ENCODE measurements at regions not wholly inside any gene's neighbourhood (a gene's known extent, or its start where the extent isn't known, plus 50 kb on each side); places are given as distances from the start of the nearest gene placed in this dataset.
A peak's percentile ranks its signal among the peaks of the same experiment; 100 is the strongest.

DNA sequence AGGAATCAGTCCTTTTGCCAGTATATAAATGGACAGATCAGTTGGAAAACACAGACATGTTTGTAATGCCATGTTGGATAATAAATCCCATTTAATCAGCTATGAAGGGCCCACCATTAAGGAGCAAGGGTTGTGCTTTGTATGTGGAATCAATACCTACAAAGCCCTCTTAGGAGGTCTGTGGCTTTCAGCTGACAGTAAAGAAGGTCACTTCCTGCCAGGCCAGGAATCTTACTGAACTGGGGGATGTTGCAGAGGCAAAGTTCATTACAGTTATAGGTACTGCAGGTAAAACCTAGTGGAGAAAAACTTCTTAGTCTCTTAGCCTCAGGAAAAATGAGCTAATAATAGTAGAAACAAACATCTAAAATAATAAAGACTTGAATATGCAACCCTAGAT, 129.5 kb downstream of the FAM76B start:
- Mint-ChIP-seq H3K4me3 (no peak overlapping the region), H3K36me3 (ENCODE audit: low read depth) (no peaks in the 10 kb centered on the region), H3K9me3 (peaks cover 6% of the 10 kb centered on the region), H3K4me1 (peaks cover 11% of the 10 kb centered on the region), H3K27me3 (ENCODE audit: low read depth) (no peaks in the 10 kb centered on the region), H3K27ac (ENCODE audit: unreplicated experiment) (no peak overlapping the region)
- TF ChIP-seq, protein P1, sequence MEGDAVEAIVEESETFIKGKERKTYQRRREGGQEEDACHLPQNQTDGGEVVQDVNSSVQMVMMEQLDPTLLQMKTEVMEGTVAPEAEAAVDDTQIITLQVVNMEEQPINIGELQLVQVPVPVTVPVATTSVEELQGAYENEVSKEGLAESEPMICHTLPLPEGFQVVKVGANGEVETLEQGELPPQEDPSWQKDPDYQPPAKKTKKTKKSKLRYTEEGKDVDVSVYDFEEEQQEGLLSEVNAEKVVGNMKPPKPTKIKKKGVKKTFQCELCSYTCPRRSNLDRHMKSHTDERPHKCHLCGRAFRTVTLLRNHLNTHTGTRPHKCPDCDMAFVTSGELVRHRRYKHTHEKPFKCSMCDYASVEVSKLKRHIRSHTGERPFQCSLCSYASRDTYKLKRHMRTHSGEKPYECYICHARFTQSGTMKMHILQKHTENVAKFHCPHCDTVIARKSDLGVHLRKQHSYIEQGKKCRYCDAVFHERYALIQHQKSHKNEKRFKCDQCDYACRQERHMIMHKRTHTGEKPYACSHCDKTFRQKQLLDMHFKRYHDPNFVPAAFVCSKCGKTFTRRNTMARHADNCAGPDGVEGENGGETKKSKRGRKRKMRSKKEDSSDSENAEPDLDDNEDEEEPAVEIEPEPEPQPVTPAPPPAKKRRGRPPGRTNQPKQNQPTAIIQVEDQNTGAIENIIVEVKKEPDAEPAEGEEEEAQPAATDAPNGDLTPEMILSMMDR (conservative IDR thresholded peaks at IDR 0.05): no peak
- no peak for DNase-seq (ENCODE audit: low read depth, low spot score)

DNA sequence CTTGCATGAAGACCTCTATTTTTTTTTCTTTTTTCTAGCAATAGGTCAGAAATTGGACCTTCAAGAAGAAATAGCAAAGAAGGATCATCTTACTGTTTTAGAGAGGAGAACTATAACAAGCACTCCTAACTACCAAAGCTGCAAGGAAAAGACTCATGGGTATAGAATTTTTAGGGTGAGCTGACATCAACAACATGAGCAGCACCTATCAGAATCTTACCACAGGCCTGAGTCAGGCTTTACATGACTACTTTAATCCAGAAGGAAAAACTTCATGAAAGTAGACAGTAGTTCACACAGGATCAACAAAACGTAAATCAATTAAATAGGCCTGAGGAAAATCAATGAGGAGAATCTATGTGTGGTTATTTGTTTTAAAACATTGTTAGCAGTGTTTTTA, 130.5 kb downstream of the FAM76B start:
- Mint-ChIP-seq H3K27me3 (ENCODE audit: low read depth) (no peaks in the 10 kb centered on the region), H3K9me3 (peaks cover 3% of the 10 kb centered on the region), H3K27ac (ENCODE audit: unreplicated experiment) (peak overlapping the region; percentile 47), H3K4me1 (peaks cover 11% of the 10 kb centered on the region), H3K4me3 (no peak overlapping the region), H3K36me3 (ENCODE audit: low read depth) (no peaks in the 10 kb centered on the region)
- no peak for DNase-seq (ENCODE audit: low read depth, low spot score)
- TF ChIP-seq, protein P1 (conservative IDR thresholded peaks at IDR 0.05): no peak

DNA sequence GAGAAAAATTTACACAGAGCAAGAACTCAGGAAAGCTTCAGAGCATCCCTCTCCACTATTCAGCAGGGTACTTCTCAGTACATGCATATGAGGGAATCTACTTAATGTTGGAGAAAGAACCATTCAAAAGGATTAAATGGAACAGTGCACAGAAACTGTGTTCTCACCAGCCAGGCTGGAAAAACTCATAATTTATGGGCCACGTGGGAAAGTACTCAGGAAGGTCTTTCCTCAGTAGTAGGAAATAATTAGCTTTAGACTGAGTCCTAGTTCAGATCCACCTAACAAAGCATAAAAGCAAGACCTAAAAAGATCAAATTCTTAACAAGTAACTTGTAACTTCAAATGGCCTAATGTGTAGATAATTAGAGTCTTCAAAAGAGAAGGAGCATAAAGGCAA, 134.0 kb downstream of the FAM76B start:
- peak overlapping the region; percentile 15 for H3K27ac Mint-ChIP-seq (ENCODE audit: unreplicated experiment)
- no peak overlapping the region for H3K4me3 Mint-ChIP-seq
- TF ChIP-seq, protein P1 (conservative IDR thresholded peaks at IDR 0.05): no peak
- H3K36me3 Mint-ChIP-seq (ENCODE audit: low read depth): no peaks in the 10 kb centered on the region
- no peak for DNase-seq (ENCODE audit: low read depth, low spot score)
- H3K27me3 Mint-ChIP-seq (ENCODE audit: low read depth): no peaks in the 10 kb centered on the region
- H3K9me3 Mint-ChIP-seq: no peaks in the 10 kb centered on the region
- H3K4me1 Mint-ChIP-seq: peaks cover 15% of the 10 kb centered on the region

DNA sequence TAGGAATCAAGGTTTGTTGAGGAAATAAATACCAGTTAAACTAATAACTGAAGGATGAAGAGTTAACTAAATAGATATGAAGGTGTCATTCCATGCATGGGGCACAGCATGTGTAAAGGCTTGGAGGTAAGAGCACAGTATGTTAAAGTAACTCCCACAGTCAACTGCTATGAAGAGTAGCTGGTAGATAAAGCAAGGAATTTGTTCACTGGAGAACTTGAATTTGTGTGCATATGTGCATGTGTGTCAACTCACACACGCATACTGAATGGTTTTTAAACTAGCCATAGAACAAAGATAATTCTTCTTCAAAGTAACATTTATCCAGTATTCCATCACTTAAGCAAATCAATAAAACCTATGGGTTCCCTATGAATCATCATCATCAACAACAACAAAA, 135.9 kb downstream of the FAM76B start:
- H3K4me3 Mint-ChIP-seq: no peak overlapping the region
- no peaks in the 10 kb centered on the region for H3K9me3 Mint-ChIP-seq
- H3K27ac Mint-ChIP-seq (ENCODE audit: unreplicated experiment): no peak overlapping the region
- H3K36me3 Mint-ChIP-seq (ENCODE audit: low read depth): no peaks in the 10 kb centered on the region
- no peak for DNase-seq (ENCODE audit: low read depth, low spot score)
- no peaks in the 10 kb centered on the region for H3K27me3 Mint-ChIP-seq (ENCODE audit: low read depth)
- peaks cover 17% of the 10 kb centered on the region for H3K4me1 Mint-ChIP-seq
- TF ChIP-seq, protein P1 (conservative IDR thresholded peaks at IDR 0.05): no peak

DNA sequence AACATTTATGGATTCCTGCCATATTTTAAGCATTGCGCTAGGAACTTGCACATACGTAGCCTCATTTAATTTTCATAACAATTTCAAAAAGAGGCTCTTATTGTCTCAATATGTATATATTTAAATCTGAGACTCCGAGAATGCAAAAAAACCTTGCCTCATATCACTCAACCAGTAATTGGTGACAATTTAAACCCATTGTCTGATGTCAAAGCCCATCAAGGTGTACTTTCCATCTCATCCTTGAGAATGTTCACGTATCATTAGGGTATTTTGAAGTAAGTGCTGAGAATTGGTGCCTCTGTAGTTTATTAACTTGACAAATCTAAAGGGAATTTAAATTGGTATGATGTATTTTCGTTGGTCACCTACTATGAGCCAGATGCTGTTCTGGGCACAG, 136.5 kb downstream of the FAM76B start:
- Mint-ChIP-seq H3K9me3 (no peaks in the 10 kb centered on the region), H3K4me1 (peaks cover 17% of the 10 kb centered on the region), H3K27ac (ENCODE audit: unreplicated experiment) (no peak overlapping the region), H3K36me3 (ENCODE audit: low read depth) (no peaks in the 10 kb centered on the region), H3K27me3 (ENCODE audit: low read depth) (no peaks in the 10 kb centered on the region), H3K4me3 (no peak overlapping the region)
- no peak for DNase-seq (ENCODE audit: low read depth, low spot score)
- TF ChIP-seq, protein P1 (conservative IDR thresholded peaks at IDR 0.05): no peak

DNA sequence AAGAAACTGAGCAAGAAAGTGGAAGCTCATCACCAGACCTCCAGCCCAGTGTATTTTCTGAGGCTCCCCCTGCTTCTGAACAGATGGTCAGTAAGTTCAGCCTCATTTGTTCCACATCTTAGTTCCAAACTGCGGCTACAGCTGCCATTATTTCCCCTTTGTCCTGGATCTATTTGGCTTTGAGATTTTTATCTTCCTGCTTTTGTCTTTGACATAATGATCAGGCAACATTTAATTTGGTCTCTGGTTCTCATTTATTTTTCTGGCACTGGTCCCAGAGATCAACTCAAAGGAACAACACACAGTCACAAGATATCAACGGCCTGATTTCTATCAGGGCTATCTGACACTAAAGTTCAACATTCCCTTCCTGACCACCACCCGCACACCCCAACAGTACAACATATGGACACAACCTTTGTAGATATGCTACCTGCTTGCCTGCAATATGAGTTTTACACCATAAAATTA, 137.5 kb downstream of the FAM76B start:
- TF ChIP-seq, protein P1 (conservative IDR thresholded peaks at IDR 0.05): no peak
- no peak for DNase-seq (ENCODE audit: low read depth, low spot score)
- Mint-ChIP-seq H3K36me3 (ENCODE audit: low read depth) (no peaks in the 10 kb centered on the region), H3K9me3 (no peaks in the 10 kb centered on the region), H3K27me3 (ENCODE audit: low read depth) (no peaks in the 10 kb centered on the region), H3K4me1 (peaks cover 21% of the 10 kb centered on the region), H3K27ac (ENCODE audit: unreplicated experiment) (no peak overlapping the region), H3K4me3 (no peak overlapping the region)
